ENCODE measurements at regions not wholly inside any gene's neighbourhood (a gene's known extent, or its start where the extent isn't known, plus 50 kb on each side); places are given as distances from the start of the nearest gene placed in this dataset.

- DNase-seq (ENCODE audit: low spot score), result no peak
Observed at GRCh38 chr7:85074-85882, 107.1 kb upstream of the FAM20C start.

GRCh38 chr7:85883-86515 lies 106.4 kb upstream of the FAM20C start:
- DNase-seq (ENCODE audit: low spot score), result no peak

GRCh38 chr7:86629-87028 lies 105.7 kb upstream of the FAM20C start:
- no peak for DNase-seq (ENCODE audit: low spot score)

- no peak for DNase-seq (ENCODE audit: low spot score)
Observed at GRCh38 chr7:87047-87446, 105.3 kb upstream of the FAM20C start.

- no peak for DNase-seq (ENCODE audit: low spot score)
Observed at GRCh38 chr7:87671-88070, 104.7 kb upstream of the FAM20C start.

GRCh38 chr7:88095-88926 lies 104.1 kb upstream of the FAM20C start:
- DNase-seq (ENCODE audit: low spot score), result peak; percentile 44

- no peak for DNase-seq (ENCODE audit: low spot score)
Observed at GRCh38 chr7:88927-89231, 103.5 kb upstream of the FAM20C start.

- DNase-seq (ENCODE audit: low spot score), result no peak
Observed at GRCh38 chr7:89232-90019, 102.9 kb upstream of the FAM20C start.

- DNase-seq (ENCODE audit: low spot score), result no peak
Observed at GRCh38 chr7:90111-91063, 102.0 kb upstream of the FAM20C start.

- no peak for DNase-seq (ENCODE audit: low spot score)
Observed at GRCh38 chr7:91396-92175, 100.8 kb upstream of the FAM20C start.

GRCh38 chr7:92231-92674 lies 100.1 kb upstream of the FAM20C start:
- no peak for DNase-seq (ENCODE audit: low spot score)

- DNase-seq (ENCODE audit: low spot score), result no peak
Observed at GRCh38 chr7:92888-93672, 99.3 kb upstream of the FAM20C start.

- DNase-seq (ENCODE audit: low spot score), result no peak
Observed at GRCh38 chr7:94251-94801, 98.0 kb upstream of the FAM20C start.

- DNase-seq (ENCODE audit: low spot score), result no peak
Observed at GRCh38 chr7:95180-95862, 97.0 kb upstream of the FAM20C start.

- no peak for DNase-seq (ENCODE audit: low spot score)
Observed at GRCh38 chr7:95863-96260, 96.5 kb upstream of the FAM20C start.

- no peak for DNase-seq (ENCODE audit: low spot score)
Observed at GRCh38 chr7:96861-97260, 95.5 kb upstream of the FAM20C start.

- no peak for DNase-seq (ENCODE audit: low spot score)
Observed at GRCh38 chr7:97310-97841, 95.0 kb upstream of the FAM20C start.
